ENCODE measurements at regions not wholly inside any gene's neighbourhood (a gene's known extent, or its start where the extent isn't known, plus 50 kb on each side); places are given as distances from the start of the nearest gene placed in this dataset.

DNA sequence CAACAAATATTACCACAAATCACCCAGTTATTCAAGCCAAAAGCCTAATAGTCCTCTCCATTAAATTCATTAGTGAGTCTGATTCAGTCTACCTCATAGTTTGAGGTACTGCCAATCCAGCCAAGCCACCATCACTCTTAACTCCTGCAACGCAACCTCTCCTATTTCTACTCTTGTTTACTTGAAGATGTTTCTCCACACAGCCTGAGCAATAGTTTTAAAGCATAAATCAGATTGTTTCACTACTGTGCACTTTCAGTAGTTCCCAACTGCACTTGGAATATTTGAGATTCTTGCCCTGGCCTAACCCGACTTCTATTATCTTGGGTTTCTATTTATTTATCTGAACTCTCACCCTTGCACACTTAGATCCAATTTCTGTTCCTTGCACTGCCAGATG is 85.5 kb downstream of the YIPF5 start:
- Mint-ChIP-seq H3K9me3 (peaks cover 4 to 15% (median 10%) of the 10 kb centered on the region in 7 donors), H3K27ac (no peak overlapping the region), H3K36me3 (no peaks in the 10 kb centered on the region), H3K4me1 (no peaks in the 10 kb centered on the region), H3K4me3 (no peak overlapping the region), H3K27me3 (ENCODE audit: low read depth in 3 of 3) (peaks cover 0 to 2% (median 1%) of the 10 kb centered on the region in 3 donors)
- TF ChIP-seq, protein P1, sequence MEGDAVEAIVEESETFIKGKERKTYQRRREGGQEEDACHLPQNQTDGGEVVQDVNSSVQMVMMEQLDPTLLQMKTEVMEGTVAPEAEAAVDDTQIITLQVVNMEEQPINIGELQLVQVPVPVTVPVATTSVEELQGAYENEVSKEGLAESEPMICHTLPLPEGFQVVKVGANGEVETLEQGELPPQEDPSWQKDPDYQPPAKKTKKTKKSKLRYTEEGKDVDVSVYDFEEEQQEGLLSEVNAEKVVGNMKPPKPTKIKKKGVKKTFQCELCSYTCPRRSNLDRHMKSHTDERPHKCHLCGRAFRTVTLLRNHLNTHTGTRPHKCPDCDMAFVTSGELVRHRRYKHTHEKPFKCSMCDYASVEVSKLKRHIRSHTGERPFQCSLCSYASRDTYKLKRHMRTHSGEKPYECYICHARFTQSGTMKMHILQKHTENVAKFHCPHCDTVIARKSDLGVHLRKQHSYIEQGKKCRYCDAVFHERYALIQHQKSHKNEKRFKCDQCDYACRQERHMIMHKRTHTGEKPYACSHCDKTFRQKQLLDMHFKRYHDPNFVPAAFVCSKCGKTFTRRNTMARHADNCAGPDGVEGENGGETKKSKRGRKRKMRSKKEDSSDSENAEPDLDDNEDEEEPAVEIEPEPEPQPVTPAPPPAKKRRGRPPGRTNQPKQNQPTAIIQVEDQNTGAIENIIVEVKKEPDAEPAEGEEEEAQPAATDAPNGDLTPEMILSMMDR (IDR thresholded peaks at IDR 0.05): no peak
- Histone ChIP-seq H3K27me3 (ENCODE audit: control insufficient read depth in 2 of 2, insufficient read depth in 2 of 2, low read length in 2 of 2) (no peaks in the 10 kb centered on the region), H3K9ac (ENCODE audit: insufficient read depth, low read length, poor library complexity, severe bottlenecking) (no peak overlapping the region), H3K4me3 (replicated peaks in 1 of 3; ENCODE audit: low read depth in 2 of 3, low read length in 3 of 3) (no peak overlapping the region), H3K27ac (ENCODE audit: low read depth in 1 of 2, low read length in 2 of 2) (no peak overlapping the region), H3K36me3 (replicated peaks in 1 of 2; ENCODE audit: control insufficient read depth in 1 of 2, insufficient read depth in 2 of 2, low read length in 2 of 2) (no peaks in the 10 kb centered on the region), H3K79me2 (ENCODE audit: insufficient read depth, low read length) (no peaks in the 10 kb centered on the region), H3K4me2 (replicated peaks; ENCODE audit: extremely low read depth, low read length, poor library complexity, severe bottlenecking) (no peak overlapping the region), H2AFZ (ENCODE audit: insufficient read depth, low read depth, low read length, poor library complexity, severe bottlenecking) (no peak overlapping the region), H4K20me1 (ENCODE audit: insufficient read depth, low read length) (no peaks in the 10 kb centered on the region), H3K9me3 (replicated peaks in 1 of 2; ENCODE audit: control insufficient read depth in 1 of 2, insufficient read depth in 1 of 2, low read length in 2 of 2) (peaks cover 5 to 17% of the 10 kb centered on the region in 2 donors), H3K4me1 (ENCODE audit: control insufficient read depth in 1 of 2, insufficient read depth in 2 of 2, low read length in 2 of 2) (no peaks in the 10 kb centered on the region)
- no CpG with 5 or more reads among the region's 2 CpGs for WGBS (ENCODE audit: insufficient coverage)
- intact Hi-C loops (cut with micrococcal nuclease): no loop called here
- DNase-seq: no peak

DNA sequence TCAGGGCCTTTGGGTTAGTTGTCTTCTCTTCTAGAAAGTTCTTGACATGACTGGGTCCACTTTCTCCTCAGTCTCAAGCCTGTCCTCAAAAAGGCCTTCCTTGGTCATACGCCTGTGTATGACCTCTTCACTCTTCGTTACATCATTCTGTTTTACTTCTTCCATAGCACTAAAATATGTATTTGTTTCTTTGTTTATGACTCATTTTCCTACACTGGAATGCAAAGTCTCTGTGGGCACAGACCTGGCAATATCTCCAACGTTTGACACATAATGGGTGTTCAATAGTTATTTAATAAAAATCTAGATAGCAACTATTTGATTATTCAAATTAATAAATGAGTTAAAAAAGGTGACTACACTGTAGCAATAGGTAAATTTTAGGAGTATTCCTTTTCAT is 85.1 kb downstream of the YIPF5 start:
- intact Hi-C loops (cut with micrococcal nuclease): no loop called here
- H3K79me2 ChIP-seq (ENCODE audit: insufficient read depth, low read length): no peaks in the 10 kb centered on the region
- no peaks in the 10 kb centered on the region for H3K36me3 Mint-ChIP-seq
- H3K27me3 ChIP-seq (ENCODE audit: control insufficient read depth in 2 of 2, insufficient read depth in 2 of 2, low read length in 2 of 2): no peaks in the 10 kb centered on the region
- H3K4me1 Mint-ChIP-seq: no peaks in the 10 kb centered on the region
- 100% methylated on average over 1 of the region's 3 CpGs for WGBS (ENCODE audit: insufficient coverage)
- H3K9ac ChIP-seq (ENCODE audit: insufficient read depth, low read length, poor library complexity, severe bottlenecking): no peak overlapping the region
- H3K4me2 ChIP-seq (replicated peaks; ENCODE audit: extremely low read depth, low read length, poor library complexity, severe bottlenecking): no peak overlapping the region
- H3K36me3 ChIP-seq (replicated peaks in 1 of 2; ENCODE audit: control insufficient read depth in 1 of 2, insufficient read depth in 2 of 2, low read length in 2 of 2): no peaks in the 10 kb centered on the region
- no peak overlapping the region for H3K4me3 ChIP-seq (replicated peaks in 1 of 3; ENCODE audit: low read depth in 2 of 3, low read length in 3 of 3)
- no peak overlapping the region for H3K27ac ChIP-seq (ENCODE audit: low read depth in 1 of 2, low read length in 2 of 2)
- H3K27me3 Mint-ChIP-seq (ENCODE audit: low read depth in 3 of 3): peaks cover 0 to 2% (median 1%) of the 10 kb centered on the region in 3 donors
- H3K4me1 ChIP-seq (ENCODE audit: control insufficient read depth in 1 of 2, insufficient read depth in 2 of 2, low read length in 2 of 2): no peaks in the 10 kb centered on the region
- no peaks in the 10 kb centered on the region for H4K20me1 ChIP-seq (ENCODE audit: insufficient read depth, low read length)
- peaks cover 5 to 13% of the 10 kb centered on the region in 2 donors for H3K9me3 ChIP-seq (replicated peaks in 1 of 2; ENCODE audit: control insufficient read depth in 1 of 2, insufficient read depth in 1 of 2, low read length in 2 of 2)
- H3K4me3 Mint-ChIP-seq: no peak overlapping the region
- no peak for DNase-seq
- H2AFZ ChIP-seq (ENCODE audit: insufficient read depth, low read depth, low read length, poor library complexity, severe bottlenecking): no peak overlapping the region
- TF ChIP-seq, protein P1 (IDR thresholded peaks at IDR 0.05): no peak
- no peak overlapping the region for H3K27ac Mint-ChIP-seq
- H3K9me3 Mint-ChIP-seq: peaks cover 4 to 14% (median 10%) of the 10 kb centered on the region in 7 donors
